ENCODE measurements at regions not wholly inside any gene's neighbourhood (a gene's known extent, or its start where the extent isn't known, plus 50 kb on each side); places are given as distances from the start of the nearest gene placed in this dataset.

DNA sequence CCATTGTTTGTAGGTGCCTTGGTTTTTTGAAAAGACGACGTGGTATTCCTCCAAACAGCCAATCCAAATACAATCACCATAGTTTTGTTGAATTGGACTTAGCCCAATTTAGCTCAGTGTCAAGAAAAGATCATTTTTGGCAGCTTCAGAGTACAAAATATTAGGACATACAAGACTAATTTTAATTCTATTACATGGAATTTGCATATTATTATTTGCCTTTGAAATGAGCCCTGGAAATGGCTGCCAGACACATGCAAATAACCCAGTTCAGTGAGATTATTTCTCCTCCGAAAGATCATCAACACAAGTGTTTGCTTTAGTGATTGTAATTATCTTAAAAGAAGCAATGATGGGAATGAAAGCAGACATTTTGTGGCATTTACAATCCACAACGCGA is 89.3 kb downstream of the PLK2 start:
- CTCF ChIA-PET, result no interaction called here

DNA sequence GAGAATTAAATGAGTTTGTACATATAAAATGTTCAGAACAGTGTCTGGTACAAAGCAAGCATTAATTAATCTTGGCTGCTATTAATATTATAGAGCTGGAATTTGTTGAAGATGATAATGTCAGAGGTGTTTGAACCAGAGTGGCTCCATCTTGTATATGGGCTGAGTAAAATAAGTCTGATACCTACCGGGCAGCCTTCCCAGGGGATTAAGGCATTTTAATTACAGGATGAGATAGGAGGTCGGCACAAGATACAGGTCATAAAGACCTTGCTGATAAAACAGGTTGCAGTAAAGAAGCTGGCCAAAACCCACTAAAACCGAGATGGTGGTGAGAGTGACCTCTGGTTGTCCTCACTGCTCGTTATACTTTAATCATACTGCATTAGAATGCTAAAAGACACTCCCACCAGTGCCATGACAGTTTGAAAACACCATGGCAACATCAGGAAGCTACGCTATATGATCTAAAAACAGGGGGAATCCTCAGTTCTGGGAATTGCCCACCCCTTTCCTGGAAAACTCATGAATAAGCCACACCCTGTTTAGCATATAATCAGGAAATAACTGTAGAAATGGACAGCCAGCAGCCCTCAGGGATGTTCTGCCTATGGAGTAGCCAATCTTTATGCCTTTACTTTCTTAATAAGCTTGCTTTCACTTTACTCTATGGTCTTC is 90.2 kb downstream of the PLK2 start:
- Histone ChIP-seq H3K27me3 (replicated peaks; ENCODE audit: control insufficient read depth, insufficient read depth, low read length) (no peaks in the 10 kb centered on the region), H3K9me3 (no peaks in the 10 kb centered on the region), H3K4me1 (no peaks in the 10 kb centered on the region), H3K4me3 (ENCODE audit: low read depth, low read length) (no peak overlapping the region), H3K36me3 (ENCODE audit: control insufficient read depth, insufficient read depth, low read length) (no peaks in the 10 kb centered on the region)
- no peak overlapping the region for H3K4me3 Mint-ChIP-seq (ENCODE audit: unreplicated experiment)
- intact Hi-C loops (cut with micrococcal nuclease; ENCODE audit: unreplicated experiment), result no loop called here
- DNase-seq, result no peak
- no peaks in the 10 kb centered on the region for H3K36me3 Mint-ChIP-seq (ENCODE audit: insufficient read depth, unreplicated experiment)
- H3K27me3 Mint-ChIP-seq (ENCODE audit: insufficient read depth, unreplicated experiment), result peaks cover 4% of the 10 kb centered on the region
- no peak overlapping the region for H3K27ac Mint-ChIP-seq (ENCODE audit: unreplicated experiment)
- CTCF ChIA-PET, result no interaction called here
- POLR2A ChIA-PET, result no interaction called here
- H3K4me1 Mint-ChIP-seq (ENCODE audit: low read depth, unreplicated experiment), result no peaks in the 10 kb centered on the region
- TF ChIP-seq, protein P1, sequence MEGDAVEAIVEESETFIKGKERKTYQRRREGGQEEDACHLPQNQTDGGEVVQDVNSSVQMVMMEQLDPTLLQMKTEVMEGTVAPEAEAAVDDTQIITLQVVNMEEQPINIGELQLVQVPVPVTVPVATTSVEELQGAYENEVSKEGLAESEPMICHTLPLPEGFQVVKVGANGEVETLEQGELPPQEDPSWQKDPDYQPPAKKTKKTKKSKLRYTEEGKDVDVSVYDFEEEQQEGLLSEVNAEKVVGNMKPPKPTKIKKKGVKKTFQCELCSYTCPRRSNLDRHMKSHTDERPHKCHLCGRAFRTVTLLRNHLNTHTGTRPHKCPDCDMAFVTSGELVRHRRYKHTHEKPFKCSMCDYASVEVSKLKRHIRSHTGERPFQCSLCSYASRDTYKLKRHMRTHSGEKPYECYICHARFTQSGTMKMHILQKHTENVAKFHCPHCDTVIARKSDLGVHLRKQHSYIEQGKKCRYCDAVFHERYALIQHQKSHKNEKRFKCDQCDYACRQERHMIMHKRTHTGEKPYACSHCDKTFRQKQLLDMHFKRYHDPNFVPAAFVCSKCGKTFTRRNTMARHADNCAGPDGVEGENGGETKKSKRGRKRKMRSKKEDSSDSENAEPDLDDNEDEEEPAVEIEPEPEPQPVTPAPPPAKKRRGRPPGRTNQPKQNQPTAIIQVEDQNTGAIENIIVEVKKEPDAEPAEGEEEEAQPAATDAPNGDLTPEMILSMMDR (IDR thresholded peaks at IDR 0.05; ENCODE audit: insufficient read depth in 1 of 2, low read depth in 1 of 2, low read length in 1 of 2, severe bottlenecking in 1 of 2, unreplicated experiment in 1 of 2), result no peak
- BruUV-seq (replicated peaks), result no TSS peak
- H3K9me3 Mint-ChIP-seq (ENCODE audit: unreplicated experiment), result no peaks in the 10 kb centered on the region

More for the DNA sequence above, 89.3 kb downstream of the PLK2 start:
- no peak for DNase-seq
- Mint-ChIP-seq H3K4me1 (ENCODE audit: low read depth, unreplicated experiment) (no peaks in the 10 kb centered on the region), H3K27ac (ENCODE audit: unreplicated experiment) (no peak overlapping the region), H3K9me3 (ENCODE audit: unreplicated experiment) (no peaks in the 10 kb centered on the region), H3K36me3 (ENCODE audit: insufficient read depth, unreplicated experiment) (no peaks in the 10 kb centered on the region), H3K27me3 (ENCODE audit: insufficient read depth, unreplicated experiment) (peaks cover 4% of the 10 kb centered on the region), H3K4me3 (ENCODE audit: unreplicated experiment) (no peak overlapping the region)
- Histone ChIP-seq H3K4me3 (ENCODE audit: low read depth, low read length) (no peak overlapping the region), H3K9me3 (no peaks in the 10 kb centered on the region), H3K27me3 (replicated peaks; ENCODE audit: control insufficient read depth, insufficient read depth, low read length) (no peaks in the 10 kb centered on the region), H3K36me3 (ENCODE audit: control insufficient read depth, insufficient read depth, low read length) (no peaks in the 10 kb centered on the region), H3K4me1 (no peaks in the 10 kb centered on the region)
- TF ChIP-seq, protein P1 (IDR thresholded peaks at IDR 0.05; ENCODE audit: insufficient read depth in 1 of 2, low read depth in 1 of 2, low read length in 1 of 2, severe bottlenecking in 1 of 2, unreplicated experiment in 1 of 2), result no peak
- intact Hi-C loops (cut with micrococcal nuclease; ENCODE audit: unreplicated experiment), result no loop called here
- BruUV-seq (replicated peaks), result no TSS peak
- POLR2A ChIA-PET, result no interaction called here

DNA sequence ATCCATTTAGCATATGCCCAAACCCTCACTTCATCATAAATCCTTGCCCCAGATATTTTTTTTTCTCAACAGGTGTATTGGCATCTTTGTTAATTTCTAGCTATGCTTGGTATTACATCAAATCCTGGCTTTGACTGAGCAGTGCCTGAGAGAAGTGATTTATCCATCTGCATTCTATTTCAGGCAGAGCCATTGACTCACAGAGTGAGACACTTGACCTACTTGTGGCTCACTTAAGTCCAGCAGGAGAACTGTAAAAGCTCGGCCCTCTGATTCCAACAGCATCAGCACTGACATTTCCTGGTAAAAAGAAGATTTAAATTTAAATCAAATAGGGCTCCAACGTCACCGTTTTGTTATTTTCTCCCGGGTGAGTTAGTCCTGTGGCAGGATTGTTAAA is 93.4 kb downstream of the PLK2 start:
- H3K4me1 Mint-ChIP-seq (ENCODE audit: low read depth, unreplicated experiment), result no peaks in the 10 kb centered on the region
- H3K9me3 Mint-ChIP-seq (ENCODE audit: unreplicated experiment), result no peaks in the 10 kb centered on the region
- ChIA-PET POLR2A (no interaction called here), CTCF (no interaction called here)
- H3K27ac Mint-ChIP-seq (ENCODE audit: unreplicated experiment), result no peak overlapping the region
- H3K27me3 Mint-ChIP-seq (ENCODE audit: insufficient read depth, unreplicated experiment), result peaks cover 4% of the 10 kb centered on the region
- no peaks in the 10 kb centered on the region for H3K36me3 ChIP-seq (ENCODE audit: control insufficient read depth, insufficient read depth, low read length)
- TF ChIP-seq, protein P1 (IDR thresholded peaks at IDR 0.05; ENCODE audit: insufficient read depth in 1 of 2, low read depth in 1 of 2, low read length in 1 of 2, severe bottlenecking in 1 of 2, unreplicated experiment in 1 of 2), result no peak
- no TSS peak for BruUV-seq (replicated peaks)
- no peaks in the 10 kb centered on the region for H3K27me3 ChIP-seq (replicated peaks; ENCODE audit: control insufficient read depth, insufficient read depth, low read length)
- no peaks in the 10 kb centered on the region for H3K9me3 ChIP-seq
- no peaks in the 10 kb centered on the region for H3K4me1 ChIP-seq
- DNase-seq, result no peak
- no peak overlapping the region for H3K4me3 Mint-ChIP-seq (ENCODE audit: unreplicated experiment)
- no peak overlapping the region for H3K4me3 ChIP-seq (ENCODE audit: low read depth, low read length)
- intact Hi-C loops (cut with micrococcal nuclease; ENCODE audit: unreplicated experiment), result no loop called here
- H3K36me3 Mint-ChIP-seq (ENCODE audit: insufficient read depth, unreplicated experiment), result no peaks in the 10 kb centered on the region
